ENCODE measurements at regions not wholly inside any gene's neighbourhood (a gene's known extent, or its start where the extent isn't known, plus 50 kb on each side); places are given as distances from the start of the nearest gene placed in this dataset.

- intact Hi-C loops (cut with DNase I) = no loop called here
- no peaks in the 10 kb centered on the region for H3K4me1 ChIP-seq
- no peaks in the 10 kb centered on the region for H3K27me3 ChIP-seq (ENCODE audit: low read depth)
- ATAC-seq (no peak), DNase-seq (no peak)
- H3K27ac ChIP-seq = no peak overlapping the region
- no peak for TF ChIP-seq CTCF (IDR thresholded peaks at IDR 0.05)
- H3K36me3 ChIP-seq = no peaks in the 10 kb centered on the region
- no peak overlapping the region for H3K4me3 ChIP-seq
- no peaks in the 10 kb centered on the region for H3K9me3 ChIP-seq
Measured at GRCh38 chr12:24544368-24544767, 404.5 kb downstream of the BCAT1 start.

GRCh38 chr12:24541193-24541871 lies 407.6 kb downstream of the BCAT1 start:
- ATAC-seq (no peak), DNase-seq (no peak)
- Histone ChIP-seq H3K4me3 (no peak overlapping the region), H3K4me1 (no peaks in the 10 kb centered on the region), H3K27me3 (ENCODE audit: low read depth) (no peaks in the 10 kb centered on the region), H3K27ac (no peak overlapping the region), H3K36me3 (no peaks in the 10 kb centered on the region), H3K9me3 (no peaks in the 10 kb centered on the region)
- intact Hi-C loops (cut with DNase I) = no loop called here
- TF ChIP-seq CTCF (IDR thresholded peaks at IDR 0.05) = no peak

DNA sequence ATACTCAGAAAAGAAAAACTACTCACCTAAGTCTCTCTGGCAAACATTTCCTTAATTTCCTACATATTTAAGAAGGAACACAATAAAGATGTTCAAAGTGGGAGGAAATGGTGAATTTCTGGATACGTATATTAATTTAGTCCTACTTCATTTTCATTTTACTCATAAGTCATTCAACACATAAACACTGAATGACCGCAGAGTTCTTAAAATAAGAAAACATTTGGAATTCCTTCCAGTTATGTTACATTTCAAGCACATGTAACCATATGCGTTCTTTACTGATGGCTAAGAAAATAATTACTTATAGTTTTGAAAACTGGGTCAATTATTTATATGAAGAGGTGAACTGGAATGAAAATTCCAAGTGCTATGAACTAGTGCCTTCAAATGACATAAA lies 409.3 kb downstream of the BCAT1 start:
- H3K4me1 ChIP-seq = peaks cover 4% of the 10 kb centered on the region
- H3K27me3 ChIP-seq (ENCODE audit: low read depth) = no peaks in the 10 kb centered on the region
- ATAC-seq (no peak), DNase-seq (no peak)
- no peak overlapping the region for H3K4me3 ChIP-seq
- intact Hi-C loops (cut with DNase I) = no loop called here
- no peak overlapping the region for H3K27ac ChIP-seq
- no peak for TF ChIP-seq CTCF (IDR thresholded peaks at IDR 0.05)
- no peaks in the 10 kb centered on the region for H3K36me3 ChIP-seq
- H3K9me3 ChIP-seq = no peaks in the 10 kb centered on the region

DNA sequence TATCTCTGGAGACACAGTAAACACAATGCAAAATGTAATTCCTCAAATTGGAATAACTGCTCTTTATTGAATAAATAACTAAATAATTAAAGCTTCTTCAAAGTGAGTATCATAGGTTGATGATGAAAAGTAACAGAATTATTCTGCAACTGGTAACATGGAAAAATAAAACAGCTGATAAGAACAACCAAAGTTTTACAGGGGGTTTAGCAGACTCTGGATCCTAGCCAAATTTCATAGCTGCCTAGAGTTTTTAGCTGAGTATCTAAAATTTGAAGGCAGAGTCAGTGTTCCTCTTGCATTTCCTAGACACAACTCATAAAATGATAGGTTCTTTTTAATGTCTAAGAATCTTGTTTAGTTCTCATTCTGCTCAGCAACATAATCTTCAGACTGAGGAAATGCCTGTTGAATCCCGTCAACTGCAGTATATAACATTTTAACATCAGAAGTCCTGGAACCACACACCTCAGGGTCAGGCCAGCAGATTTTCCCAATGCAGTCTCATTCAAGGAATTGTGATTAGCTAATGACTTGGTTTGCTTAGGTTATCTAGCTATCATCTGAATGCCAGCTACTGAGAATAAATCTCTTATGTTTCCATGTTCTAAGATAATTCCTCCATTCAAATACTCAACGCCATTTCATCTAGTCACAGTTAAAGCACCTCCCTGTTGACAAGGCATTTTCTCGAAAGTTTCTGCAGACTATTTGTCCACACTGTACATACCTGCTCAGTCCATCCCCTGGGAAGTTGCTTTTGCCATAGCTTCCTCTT lies 411.6 kb downstream of the BCAT1 start:
- Histone ChIP-seq H3K9me3 (no peaks in the 10 kb centered on the region), H3K4me3 (peak overlapping the region; percentile 8), H3K4me1 (peaks cover 4% of the 10 kb centered on the region), H3K36me3 (no peaks in the 10 kb centered on the region), H3K27me3 (ENCODE audit: low read depth) (no peaks in the 10 kb centered on the region), H3K27ac (peak overlapping the region; percentile 39)
- TF ChIP-seq CTCF (IDR thresholded peaks at IDR 0.05) = no peak
- DNase-seq (no peak), ATAC-seq (no peak)
- intact Hi-C loops (cut with DNase I) = no loop called here

- intact Hi-C loops (cut with DNase I) = no loop called here
- H3K27ac ChIP-seq = peak overlapping the region; percentile 27
- no peaks in the 10 kb centered on the region for H3K9me3 ChIP-seq
- TF ChIP-seq CTCF (IDR thresholded peaks at IDR 0.05) = no peak
- no peaks in the 10 kb centered on the region for H3K36me3 ChIP-seq
- DNase-seq = no peak
- H3K4me3 ChIP-seq = no peak overlapping the region
- H3K4me1 ChIP-seq = peaks cover 4% of the 10 kb centered on the region
- no peaks in the 10 kb centered on the region for H3K27me3 ChIP-seq (ENCODE audit: low read depth)
- no peak for ATAC-seq
Measured at GRCh38 chr12:24535334-24536069, 413.4 kb downstream of the BCAT1 start.

Measured in lower lobe of right lung (tissue), 2 donors.